ENCODE measurements at regions not wholly inside any gene's neighbourhood (a gene's known extent, or its start where the extent isn't known, plus 50 kb on each side); places are given as distances from the start of the nearest gene placed in this dataset.

DNA sequence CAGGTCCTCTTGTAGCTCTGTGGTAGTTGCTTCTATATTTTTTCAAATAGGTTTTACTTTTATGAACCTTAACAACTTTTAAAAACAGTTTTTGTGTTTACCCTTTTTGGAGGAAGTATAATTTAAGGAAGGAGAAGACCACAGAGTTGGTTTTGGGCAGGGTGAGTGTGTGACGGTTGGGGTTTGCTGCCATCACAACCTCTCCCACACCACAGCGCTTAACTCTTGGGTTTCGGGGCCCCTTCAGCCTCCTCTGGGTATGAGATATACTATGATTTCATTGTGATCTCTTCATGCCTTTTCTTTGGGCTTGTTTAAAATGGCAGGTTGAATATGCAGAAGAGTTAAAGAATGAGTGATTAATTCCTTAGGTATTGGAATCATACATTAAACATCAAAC lies 228.7 kb upstream of the CRY1 start:
- DNase-seq = no peak

DNA sequence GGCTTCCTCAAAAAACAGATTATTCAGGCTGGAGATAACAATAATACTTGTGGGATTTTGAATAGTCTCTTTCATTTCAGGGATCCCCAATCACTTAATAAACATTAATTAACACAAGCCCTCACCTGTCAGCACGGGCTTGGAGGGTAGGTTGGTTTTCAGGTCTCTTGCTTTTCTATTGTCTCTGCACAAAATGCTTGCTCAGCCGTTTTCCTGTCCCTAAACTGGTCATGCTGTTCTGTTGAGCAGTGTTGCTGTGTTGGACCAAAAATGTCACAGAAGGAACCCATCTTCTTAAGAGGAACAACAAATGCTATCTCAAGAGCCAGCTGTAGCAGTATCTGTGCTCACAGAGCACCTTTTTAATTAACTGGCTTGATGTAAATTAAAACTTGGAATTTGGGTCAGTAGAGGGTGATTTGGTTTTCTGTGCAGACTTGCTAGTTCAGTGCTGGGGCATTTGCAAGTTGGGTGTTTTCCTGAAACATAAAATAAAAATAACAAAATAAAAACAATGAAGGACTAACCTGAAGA lies 231.8 kb upstream of the CRY1 start:
- DNase-seq = peak; percentile 48

DNA sequence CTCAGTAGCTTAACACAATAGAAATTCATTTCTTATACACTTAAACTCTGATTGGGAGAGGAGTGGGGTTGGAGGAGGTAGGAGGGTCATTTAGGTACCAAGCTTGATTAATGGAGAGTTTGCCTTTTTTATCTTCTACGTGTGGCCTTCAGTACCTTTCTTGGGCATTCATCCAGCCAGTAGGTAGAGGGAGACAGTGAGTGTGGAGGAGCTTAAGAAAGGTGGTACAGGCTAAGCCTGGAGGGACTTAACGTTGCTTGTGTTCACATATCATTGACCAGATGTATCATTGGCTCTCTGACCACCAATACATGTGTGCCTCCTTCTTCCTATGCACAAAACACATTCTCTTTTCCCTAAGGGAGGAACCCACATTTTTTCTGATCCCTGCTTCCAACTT lies 232.9 kb upstream of the CRY1 start:
- no peak for DNase-seq

DNA sequence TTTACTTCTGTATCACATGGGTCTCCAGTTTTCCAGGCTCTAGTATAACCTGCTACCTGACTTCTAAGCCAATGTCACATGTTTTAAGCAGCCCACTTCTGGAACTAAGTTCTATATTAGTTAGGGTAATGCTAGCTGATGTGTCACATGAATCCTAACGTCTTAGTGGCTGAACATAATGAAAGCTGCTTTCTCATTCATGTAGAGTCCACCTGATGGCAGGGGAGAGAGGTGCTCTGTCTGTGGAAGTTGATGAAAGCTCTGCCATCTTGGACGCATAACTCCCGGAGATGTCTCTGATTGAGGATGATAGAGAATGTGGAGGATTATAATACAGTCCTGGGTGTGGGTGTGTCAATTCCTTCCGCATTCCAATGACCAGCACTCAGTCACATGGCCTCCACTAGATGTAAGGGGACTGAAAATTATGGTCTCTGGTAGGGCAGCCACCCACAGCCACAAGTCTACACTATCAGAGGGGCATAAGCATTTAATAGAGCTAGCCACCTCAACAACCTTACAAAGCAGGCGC lies 234.4 kb upstream of the CRY1 start:
- no peak for DNase-seq

DNA sequence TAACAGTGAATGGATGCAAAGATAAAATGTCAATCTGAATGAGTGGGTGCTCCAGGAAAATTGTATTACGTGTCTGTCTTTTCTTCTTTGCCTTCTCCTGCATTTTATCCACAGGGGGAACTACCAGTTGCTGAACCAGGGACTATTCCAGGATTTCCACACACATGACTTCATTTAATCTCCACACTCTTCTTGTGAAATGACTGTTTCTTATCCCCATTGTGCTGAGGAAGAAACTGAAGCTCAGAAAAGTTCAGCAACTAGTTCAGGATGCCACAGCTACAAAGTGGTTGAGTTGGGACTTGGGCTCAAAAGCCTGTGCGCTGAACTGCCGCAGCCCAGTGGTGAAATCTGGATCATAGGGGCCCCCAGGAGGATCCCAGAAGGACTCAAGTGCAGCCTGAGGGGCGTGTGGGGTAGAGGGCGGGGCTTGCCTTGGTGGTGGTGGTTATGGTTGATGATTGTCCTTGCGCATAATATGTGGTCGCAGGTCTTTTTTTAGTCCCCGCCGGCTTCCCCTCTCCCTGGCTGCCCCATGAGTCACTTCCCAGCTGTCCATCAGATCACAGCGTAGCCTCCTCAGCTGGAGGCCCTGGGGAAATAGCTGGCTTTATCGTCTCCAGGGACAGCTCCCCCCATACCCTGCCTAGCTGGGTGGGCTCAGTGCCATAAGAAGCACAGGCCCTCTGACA lies 235.2 kb upstream of the CRY1 start:
- no peak for DNase-seq

DNA sequence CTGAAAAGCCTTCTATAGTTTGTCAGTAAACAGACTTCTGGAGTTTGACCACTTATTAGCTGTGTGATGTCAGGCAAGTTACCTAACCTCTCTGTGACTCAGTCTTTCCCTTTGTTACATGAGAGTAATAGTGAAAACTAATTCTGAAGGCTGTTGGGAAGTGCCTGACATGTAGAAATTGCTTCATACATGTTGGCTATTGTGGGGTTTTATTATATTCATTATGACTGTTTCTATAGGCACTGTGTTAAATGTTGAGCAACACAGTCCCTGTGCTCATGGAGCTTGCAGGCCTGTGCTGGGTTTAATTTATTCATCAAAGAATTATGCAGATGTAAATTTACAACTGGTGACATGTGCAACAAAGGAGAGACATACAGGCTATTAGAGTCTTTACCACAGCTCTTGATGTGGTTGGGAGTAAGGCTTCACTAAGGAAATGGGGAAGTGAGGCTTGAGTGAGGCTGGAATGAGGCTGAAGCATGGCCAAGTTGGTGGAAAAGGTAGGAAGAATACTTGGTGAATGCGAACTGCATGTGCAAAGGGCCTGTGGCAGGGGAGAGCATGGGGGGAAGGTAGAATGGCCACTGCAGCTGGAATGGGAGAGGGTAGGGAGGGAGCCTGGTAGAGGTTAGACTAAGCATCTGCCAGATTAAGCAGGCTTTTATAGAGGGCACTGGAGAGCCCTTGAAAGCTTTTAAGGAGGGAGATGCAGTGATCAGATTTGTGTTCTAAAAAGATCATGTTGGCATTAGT lies 236.4 kb upstream of the CRY1 start:
- DNase-seq = no peak

DNA sequence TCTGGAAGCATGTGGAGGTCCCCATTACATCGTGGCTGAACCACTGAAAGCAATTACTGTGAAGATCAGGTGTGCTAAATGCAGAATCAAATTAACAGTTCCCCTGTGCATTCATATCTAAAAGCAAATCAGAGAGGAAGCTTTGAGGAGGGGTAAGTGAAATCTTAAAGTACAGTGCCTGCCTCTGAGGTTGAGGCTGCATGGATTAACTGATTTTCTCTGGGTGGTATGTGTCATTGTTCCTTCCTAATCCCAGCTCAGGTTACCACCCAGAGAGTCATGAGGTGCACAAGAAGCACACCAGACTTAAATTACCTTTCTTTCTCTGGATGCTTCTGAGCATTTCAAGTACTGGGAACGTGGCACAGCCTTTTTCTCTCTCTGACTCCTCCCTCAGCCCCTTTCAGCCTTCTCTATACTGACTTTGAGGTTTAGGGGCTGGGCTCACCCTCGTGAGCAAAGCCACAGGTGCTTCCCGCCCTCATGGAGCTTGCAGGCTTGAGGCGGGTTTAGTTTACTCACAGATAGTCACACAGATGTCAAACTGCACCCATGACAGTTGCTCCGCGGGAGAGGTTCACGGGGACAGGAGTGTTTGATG lies 237.6 kb upstream of the CRY1 start:
- DNase-seq = no peak

DNA sequence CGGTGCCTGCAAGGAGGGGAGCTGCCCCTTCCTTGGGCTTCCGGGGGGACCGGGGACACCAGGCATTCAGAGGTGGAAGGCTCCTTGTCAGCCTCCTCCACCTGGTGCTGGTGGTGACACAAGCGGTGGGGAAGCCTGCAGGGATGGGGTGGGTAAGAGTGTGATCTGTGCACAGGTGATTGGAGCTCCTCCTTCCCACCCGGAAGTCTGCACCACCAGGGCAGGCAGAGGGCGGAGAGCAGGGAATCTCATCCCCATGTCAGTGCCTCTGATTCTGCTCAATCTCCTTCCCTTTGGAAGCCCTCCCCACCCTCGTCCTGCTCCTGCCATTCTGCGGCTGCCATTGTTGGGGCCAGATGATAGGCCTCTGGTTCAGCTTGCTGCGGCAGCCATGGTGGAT lies 238.1 kb upstream of the CRY1 start:
- DNase-seq = no peak

DNA sequence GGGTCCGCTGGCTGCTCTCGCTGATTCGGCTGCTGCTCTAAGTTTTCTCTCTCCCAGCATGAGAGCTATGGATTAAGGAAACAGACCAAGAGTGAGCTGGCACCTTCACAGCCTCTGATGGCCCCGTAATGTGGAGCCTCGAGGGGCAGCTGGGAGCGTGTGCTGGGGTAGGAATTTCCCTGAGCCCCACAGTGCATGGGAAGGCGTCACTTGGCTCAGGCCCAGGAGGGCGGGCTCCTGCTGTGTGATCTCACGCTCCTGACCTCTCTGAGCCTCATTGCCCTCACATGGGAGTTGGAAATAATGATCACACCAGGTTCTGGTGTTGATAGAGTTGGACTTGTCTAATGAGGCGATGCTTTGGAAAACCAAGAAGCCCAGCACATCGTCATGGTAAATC lies 238.6 kb upstream of the CRY1 start:
- no peak for DNase-seq

DNA sequence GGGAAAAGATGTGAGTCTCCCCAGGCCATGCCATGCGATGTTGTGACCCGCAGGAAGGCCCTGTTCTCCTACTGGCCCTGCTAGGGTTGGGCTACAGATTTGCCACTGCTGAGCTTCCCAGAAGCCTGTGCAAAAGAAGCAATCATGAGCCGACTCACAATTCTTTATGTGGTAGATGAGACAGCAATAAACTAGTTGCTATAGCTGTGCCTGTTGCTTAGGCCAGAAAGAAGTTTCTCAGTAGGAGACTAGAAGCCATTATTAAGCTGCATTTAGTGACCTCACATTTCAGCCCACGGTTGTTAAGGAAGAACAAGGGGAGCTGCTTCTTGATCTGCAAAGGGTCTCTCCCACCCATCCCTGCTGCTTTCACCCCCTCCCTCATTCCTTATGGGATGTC lies 239.4 kb upstream of the CRY1 start:
- DNase-seq = no peak

DNA sequence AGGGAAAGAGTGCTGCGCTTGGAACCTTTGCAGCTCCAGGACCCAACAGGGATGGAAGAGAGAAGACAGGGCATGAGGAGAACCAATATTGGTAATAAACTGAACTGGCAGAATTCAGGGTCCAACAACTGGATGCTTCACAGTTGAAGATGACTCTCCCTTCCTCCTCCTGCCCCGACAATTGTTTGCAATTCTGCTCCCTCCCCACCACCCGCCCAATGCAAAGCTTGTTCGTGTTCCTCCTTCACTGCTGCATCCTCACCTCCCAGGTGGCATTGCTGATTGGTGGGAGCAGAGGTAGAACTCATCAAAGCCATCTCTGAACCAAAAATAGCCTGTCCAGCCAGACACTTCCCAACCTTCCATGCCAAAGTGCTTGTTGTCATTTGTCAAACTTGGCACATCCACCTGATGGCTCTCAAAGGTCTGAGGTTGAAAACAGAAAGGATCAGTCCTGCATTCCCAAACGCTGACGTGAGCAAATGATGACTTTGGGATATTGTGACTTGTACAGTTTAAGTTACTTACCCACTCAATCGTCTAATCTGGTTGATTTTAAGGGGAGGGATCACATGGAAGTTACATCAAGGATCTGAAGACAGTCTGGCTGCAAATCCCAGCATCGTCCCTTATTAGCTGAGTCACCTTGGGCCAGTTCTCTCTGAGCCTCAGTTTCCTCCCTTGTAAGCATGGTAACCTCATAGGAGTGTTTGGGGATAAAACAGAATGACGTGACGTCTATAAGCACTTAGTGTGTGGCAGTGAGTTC lies 242.6 kb upstream of the CRY1 start:
- DNase-seq = no peak

DNA sequence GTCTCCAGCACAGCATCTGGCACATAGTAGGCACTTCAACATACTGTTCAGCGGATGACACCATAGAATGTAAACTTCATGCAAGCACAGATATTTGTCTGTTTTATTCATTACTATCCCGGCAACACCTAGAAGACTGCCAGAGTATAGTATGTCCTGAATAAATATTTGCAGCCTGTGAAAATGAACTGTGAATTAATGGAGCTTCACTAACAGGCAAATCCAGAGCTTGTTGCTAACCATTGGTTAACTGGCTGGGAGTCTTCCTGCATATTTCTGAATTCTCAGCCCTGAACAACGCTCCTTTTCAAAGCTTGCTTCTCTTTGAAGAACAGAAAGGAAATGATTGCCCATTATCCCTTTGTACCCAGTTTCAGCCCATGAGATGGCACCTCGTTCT lies 243.3 kb upstream of the CRY1 start:
- DNase-seq = no peak

DNA sequence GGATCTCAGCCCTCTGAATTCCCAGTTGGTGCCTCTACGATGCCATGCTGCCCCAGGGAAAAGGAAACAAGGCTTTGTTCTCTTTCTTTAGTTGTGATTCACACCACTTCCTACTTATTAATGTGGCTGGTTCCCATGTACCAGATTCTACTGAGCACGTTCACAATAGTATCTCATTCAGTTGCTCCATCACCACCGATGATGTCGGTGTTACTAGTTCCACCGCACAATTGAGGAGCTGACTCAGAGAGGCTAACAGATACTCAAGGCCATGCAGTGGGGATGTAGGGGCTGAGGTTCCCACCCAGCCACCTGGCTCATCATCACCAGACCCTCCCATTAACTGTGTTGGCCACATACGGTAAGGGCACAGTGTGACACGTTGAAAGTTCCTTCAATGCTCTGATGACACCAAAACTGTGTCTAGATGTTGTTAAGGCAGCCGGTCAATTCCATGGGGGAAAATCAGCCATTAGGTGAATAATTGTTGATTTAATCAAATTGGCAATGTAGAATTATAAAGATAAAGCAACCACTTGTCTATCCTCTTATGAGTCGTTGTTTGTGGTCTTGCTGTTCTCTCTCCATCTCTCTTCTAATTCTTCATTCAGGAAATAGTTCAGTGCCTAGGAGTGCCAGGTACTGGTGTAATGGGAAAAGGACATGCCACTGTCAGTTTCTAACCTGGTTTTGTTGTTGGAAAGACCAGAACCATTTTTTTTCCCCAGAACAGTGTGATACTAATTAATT lies 244.2 kb upstream of the CRY1 start:
- DNase-seq = no peak

DNA sequence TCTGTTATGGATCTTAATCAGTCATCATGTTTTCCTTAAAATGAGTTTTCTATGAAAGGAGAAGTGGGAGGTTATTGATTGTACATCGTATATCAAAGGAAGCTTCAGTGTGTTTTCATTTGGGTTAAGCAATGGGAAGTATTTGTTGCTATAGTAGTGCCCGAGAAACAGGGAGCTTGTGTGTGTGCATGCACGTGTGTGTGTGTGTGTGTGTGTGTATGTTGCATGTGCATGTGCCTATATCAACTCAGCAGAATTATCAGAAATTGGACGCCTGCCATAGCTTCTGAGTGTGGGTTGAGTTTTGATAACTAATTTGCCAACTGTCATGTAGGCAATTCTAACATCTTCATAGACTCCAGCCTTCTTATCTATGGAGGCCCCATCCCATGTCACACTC lies 246.1 kb upstream of the CRY1 start:
- no peak for DNase-seq

DNA sequence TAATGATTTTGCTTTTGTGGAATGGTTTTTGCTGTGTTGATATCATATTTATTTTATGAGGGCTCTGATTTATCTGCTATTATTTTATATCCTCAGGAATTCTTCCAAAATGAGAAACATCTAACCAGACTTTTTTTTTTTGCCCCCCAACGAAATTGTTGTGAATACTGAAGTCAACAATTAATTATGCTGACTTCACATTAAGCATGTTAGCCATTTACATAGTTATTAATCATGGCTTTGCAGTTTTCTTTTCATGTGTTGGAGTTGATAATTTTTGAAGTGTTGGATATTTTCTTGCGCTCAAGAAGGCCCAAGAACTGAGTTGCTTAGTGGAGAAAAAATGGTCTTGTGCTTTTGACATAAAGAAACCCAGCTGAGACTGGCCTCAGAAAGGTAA lies 246.6 kb upstream of the CRY1 start:
- no peak for DNase-seq

DNA sequence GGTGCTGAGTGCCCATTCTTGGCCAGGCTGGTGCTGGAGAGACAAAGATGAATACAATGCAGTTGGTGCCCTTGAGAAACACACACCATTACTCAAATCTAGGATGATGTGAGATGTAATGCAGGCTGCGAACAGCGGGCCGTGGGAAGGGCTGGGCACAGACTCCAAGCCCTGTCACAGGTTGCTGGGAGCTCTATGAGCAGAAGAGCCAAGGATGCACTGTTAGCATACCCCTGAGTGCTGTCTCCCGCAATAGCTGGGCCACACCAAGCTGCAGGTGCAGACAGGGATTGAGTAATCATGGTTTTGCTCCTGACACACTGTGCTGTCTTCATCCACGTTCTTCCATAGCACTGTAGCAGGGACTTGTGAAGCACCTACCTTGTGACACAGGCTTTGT lies 247.5 kb upstream of the CRY1 start:
- no peak for DNase-seq

DNA sequence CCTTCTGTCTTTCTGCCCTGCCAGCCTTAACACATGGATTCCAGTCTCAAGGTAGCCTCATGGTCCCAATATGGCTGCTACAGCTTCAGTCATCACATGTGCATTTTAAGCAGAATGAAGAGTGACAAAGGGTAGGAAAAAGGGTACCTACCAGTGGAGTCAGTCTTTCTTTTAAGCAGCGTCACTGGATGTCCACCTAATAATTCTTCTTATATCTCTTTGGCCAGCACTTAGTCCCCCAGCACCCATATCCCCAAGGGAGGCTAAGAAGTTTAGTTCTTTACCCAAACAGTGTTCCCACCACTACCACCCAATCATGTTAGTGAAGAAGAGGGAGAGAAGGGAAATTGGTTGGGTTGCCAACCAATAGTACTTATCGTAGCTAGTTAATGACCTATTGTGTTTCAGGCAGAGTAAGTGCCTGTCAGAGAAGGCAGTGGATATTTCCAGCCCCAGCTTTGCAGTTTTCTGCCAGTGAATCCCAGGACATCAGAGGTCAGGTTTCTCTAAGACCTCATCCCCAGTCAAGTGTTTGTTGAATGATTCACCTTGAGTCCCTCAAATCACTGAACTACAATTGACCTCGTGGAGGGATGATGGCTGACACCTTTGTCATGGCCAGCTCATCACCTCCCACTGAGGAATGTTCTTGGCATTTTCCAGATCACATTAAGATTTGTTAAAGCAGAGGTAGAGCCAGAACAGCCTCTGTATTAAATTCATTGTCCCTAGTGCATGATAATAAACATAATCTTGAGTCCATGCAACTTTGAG lies 250.9 kb upstream of the CRY1 start:
- DNase-seq = no peak

DNA sequence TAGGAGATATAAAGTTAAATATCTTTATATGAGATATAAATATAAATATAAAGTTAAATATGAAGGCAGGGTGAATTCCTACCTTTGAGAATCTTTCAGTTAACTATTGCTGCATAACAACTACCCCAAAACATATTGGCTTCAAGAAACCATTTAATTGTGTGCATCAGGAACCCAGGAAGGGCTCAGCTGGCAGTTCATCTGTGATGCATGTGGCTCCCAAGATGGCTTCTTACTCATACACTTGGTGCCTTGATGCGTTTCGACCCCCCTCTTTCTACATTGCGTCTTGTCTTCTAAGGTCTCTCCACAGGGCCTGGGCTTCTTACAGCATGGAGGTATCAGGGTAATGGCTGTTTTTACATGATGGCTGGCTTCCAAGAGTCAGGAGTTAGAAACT lies 253.9 kb upstream of the CRY1 start:
- no peak for DNase-seq

DNA sequence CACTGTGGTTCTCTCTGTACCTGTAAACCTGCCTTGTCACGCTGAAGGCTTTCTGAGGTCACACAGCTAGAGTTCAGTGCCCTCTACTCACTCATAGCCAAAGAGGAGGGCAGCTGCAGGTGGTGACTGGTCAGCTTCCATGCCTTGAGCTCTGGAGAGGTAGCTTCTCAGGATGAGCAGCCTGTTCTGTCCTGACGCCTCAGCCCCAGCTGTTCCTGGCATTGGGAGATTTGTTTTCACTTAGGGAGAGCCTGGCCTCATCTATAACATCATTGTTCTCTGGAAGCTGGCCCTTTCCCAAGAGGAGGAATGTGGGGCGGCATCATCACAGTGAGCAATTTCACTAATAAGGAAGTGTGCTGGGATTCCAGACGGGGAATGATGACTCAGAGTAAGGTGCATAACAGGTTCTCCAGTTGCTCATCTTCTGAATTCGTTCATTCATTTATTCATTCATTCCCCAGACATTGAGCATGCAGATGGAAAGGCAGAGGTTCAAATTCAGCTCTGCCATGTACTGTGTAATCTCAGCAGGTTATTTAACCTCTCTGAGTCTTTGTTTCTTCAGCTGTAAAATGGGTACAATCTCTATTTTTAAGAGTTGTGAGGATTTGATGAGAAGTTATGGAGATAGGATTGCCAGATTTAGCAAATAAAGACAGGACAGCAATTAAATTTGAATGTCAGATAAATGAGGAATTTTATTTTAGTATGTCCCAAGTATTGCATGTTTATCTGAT lies 255.8 kb upstream of the CRY1 start:
- DNase-seq = no peak

DNA sequence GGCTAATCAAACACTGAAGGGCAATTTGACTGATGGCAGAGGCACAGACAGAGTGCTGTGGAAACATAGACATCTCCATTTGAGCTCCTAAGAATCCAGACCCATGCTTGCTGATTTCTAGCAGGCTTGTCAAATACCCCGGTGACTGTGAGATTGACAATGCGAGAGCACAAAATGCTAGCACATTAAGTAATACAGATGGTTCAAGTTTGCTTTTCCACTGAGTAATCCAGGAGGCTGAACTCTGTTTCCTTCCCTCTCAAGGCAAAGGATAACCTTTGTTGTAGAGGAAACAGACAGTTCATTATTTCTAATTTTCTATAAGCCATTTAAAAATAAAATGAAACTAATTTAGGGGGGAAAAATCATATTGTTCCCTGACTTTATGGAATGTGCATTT lies 256.5 kb upstream of the CRY1 start:
- no peak for DNase-seq

DNA sequence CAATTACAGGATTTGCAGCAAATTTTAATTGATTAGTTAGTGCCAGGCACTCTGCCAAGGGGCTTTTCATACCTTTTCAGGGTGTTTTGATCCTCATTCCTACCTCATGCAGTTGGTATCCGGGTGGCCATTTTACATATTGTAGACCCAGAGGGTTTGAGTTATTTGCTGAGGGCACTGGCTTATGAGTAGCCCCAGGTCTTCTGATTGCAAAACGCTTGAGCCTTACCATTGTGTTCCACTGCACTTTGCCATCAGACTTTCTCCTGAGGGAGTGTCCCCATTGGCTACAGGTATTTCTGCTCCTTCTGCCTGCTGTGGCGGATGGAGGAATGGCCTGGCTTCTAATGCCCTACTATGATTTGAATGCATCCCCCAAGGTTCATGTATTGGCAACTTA lies 257.8 kb upstream of the CRY1 start:
- DNase-seq = no peak
